Prostate gland (tissue), 2 donors: ENCODE measurements at regions not wholly inside any gene's neighbourhood (a gene's known extent, or its start where the extent isn't known, plus 50 kb on each side); places are given as distances from the start of the nearest gene placed in this dataset.

Experiments
- DNase-seq: peaks from one replicate; pipeline ENCODE4 v3.0.0-alpha.2; 2019; ENCODE audit warnings: low spot score
- H3K27ac ChIP-seq, 2 donors: fragments of 200-600 bp; sonication (generic); 2 replicates each; pipeline ENCODE4 v1.5.1; 2017 to 2019
- H3K27me3 ChIP-seq: fragments of 200-600 bp; sonication (generic); replicated peaks from 2 replicates; pipeline ENCODE4 v1.5.1; 2019; ENCODE audit not compliant: insufficient read depth
- H3K36me3 ChIP-seq, 2 donors: fragments of 200-600 bp; sonication (generic); 1 replicate in 1 of 2; 2 replicates in 1 of 2; pipeline versions ENCODE4 v1.5.1 to v1.8.1; 2017 to 2019
- H3K4me1 ChIP-seq: fragments of 200-600 bp; sonication (generic); replicated peaks from 2 replicates; pipeline ENCODE4 v1.5.1; 2019
- H3K4me3 ChIP-seq, 2 donors: fragments of 200-600 bp; sonication (generic); 2 replicates each; pipeline ENCODE4 v1.5.1; 2017 to 2019
- H3K9me3 ChIP-seq: fragments of 200-600 bp; sonication (generic); 2 replicates; pipeline ENCODE4 v1.5.1; 2017
- POLR2A ChIP-seq: fragments of 450-650 bp; IDR thresholded peaks from one replicate; pipeline ENCODE4 v1.6.1; 2016; ENCODE audit warnings: antibody characterized with exemption, mild to moderate bottlenecking
- POLR2AphosphoS5 ChIP-seq: sonication (generic); formaldehyde crosslinking; IDR thresholded peaks from one replicate; pipeline ENCODE4 v1.6.1; 2017; ENCODE audit warnings: antibody characterized with exemption
- WGBS: methylation state at CpG from one replicate; pipeline ENCODE4 v1.1.5; 2018; 5-methylcytosine and 5-hydroxymethylcytosine counted together
- intact Hi-C: fragments of 100-400 bp; cut with DNase I; formaldehyde crosslinking; loops from one replicate; pipeline ENCODE4 v1.14.2; 2022
- TF ChIP-seq, protein P1 (sequence below), 4 experiments: fragments of 200-600 bp in 2 of 4; fragments of 450-650 bp in 2 of 4; sonication (generic) in 2 of 4; IDR thresholded peaks; 1 replicate in 3 of 4; 2 replicates in 1 of 4; pipeline ENCODE4 v1.5.1; 2016 to 2019; ENCODE audit warnings: antibody characterized with exemption in 4 of 4, mild to moderate bottlenecking in 2 of 4, moderate library complexity in 2 of 4

DNA sequence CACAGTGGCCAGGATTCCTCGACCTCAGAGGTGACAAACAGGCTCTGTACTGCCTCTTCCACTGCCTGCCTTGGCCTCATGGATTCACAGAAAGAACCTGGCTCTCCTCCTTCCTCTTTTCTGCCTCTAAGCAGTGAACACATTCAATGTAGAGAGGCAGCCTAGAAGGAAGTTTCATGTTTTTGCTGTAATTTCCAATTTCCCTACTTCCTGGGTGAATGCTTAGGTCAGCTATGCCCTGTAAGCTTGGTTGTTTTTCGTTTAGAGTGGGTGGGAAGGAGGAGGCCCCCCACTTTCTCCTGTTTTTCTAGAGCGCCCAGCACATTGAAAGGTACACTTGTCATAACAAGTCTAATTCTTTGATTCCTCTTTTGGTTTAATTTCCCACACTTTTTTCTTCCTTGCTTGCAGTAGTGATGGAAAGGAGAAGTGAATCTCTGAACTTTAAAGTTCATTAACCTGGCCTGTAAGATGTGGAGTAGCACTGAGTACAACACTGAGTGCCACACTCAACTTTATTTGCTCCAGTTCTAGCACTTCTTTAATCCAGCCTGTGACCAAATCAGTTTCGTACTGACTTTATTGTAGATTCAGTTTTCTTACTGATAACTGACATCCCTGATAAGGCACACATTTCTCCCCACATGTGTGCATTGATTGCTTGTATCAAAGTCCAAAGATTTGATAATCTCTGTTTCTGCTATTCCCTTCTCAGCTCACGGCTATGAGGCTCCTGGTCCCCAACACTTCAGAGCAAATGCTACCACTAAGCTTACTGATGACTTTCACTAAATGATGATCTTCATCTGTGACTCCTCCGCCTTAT lies 100.0 kb upstream of the MAN1A1 start:
- Histone ChIP-seq H3K27ac (no peak overlapping the region), H3K36me3 (no peaks in the 10 kb centered on the region), H3K27me3 (no peaks in the 10 kb centered on the region), H3K4me3 (no peak overlapping the region), H3K4me1 (no peaks in the 10 kb centered on the region), H3K9me3 (no peaks in the 10 kb centered on the region)
- intact Hi-C loops, result no loop called here
- no peak for DNase-seq
- TF ChIP-seq POLR2AphosphoS5 (no peak), POLR2A (no peak)
- TF ChIP-seq, protein P1, sequence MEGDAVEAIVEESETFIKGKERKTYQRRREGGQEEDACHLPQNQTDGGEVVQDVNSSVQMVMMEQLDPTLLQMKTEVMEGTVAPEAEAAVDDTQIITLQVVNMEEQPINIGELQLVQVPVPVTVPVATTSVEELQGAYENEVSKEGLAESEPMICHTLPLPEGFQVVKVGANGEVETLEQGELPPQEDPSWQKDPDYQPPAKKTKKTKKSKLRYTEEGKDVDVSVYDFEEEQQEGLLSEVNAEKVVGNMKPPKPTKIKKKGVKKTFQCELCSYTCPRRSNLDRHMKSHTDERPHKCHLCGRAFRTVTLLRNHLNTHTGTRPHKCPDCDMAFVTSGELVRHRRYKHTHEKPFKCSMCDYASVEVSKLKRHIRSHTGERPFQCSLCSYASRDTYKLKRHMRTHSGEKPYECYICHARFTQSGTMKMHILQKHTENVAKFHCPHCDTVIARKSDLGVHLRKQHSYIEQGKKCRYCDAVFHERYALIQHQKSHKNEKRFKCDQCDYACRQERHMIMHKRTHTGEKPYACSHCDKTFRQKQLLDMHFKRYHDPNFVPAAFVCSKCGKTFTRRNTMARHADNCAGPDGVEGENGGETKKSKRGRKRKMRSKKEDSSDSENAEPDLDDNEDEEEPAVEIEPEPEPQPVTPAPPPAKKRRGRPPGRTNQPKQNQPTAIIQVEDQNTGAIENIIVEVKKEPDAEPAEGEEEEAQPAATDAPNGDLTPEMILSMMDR (IDR thresholded peaks at IDR 0.05), result no peak
- 77% methylated on average over 6 of the region's 6 CpGs for WGBS

DNA sequence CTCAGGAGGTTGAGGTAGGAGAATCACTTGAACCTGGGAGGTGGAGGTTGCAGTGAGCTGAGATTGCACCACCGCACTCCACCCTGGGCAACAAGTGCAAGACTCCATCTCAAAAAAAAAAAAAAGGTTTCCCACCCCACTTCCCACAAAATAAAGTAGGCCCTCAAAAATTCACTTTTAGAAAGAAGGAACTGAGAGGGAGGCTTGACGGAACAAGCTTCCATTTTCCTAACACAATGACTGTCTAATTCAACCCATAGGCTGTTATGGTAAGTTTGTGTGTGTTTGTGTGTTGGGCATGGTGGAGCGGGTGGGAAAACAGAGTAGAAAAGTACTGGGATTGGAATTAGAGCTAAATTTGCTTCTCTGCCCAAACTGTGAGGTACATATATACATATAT lies 98.4 kb upstream of the MAN1A1 start:
- Histone ChIP-seq H3K9me3 (no peaks in the 10 kb centered on the region), H3K27ac (no peak overlapping the region), H3K36me3 (no peaks in the 10 kb centered on the region), H3K27me3 (no peaks in the 10 kb centered on the region), H3K4me1 (no peaks in the 10 kb centered on the region), H3K4me3 (no peak overlapping the region)
- TF ChIP-seq POLR2A (no peak), POLR2AphosphoS5 (no peak)
- TF ChIP-seq, protein P1 (IDR thresholded peaks at IDR 0.05), result no peak
- 94% methylated on average over 3 of the region's 3 CpGs for WGBS
- DNase-seq, result no peak
- intact Hi-C loops, result no loop called here

DNA sequence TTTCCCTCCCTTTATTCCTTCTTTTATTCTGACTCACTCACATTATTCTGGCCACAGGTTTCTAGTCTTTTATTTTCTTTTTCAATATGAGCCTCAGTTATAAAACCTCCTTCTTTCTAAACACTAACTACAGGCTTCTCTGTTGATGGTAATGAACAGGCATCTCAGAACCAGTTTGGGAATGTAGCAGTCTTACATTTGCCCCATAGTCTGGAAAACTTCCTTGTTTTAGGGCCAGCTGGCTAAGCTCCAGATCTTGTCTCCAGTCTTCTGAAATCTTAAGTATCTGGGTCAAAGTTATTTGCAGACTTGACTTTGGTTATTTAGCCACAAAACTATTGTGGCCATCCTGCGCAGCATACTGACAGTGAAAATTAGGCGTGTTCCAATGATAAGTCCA lies 97.0 kb upstream of the MAN1A1 start:
- TF ChIP-seq POLR2AphosphoS5 (no peak), POLR2A (no peak)
- TF ChIP-seq, protein P1 (IDR thresholded peaks at IDR 0.05), result no peak
- peak; percentile 16 for DNase-seq
- intact Hi-C loops, result no loop called here
- WGBS, result 67% methylated on average over 2 of the region's 2 CpGs
- Histone ChIP-seq H3K27ac (no peak overlapping the region), H3K9me3 (no peaks in the 10 kb centered on the region), H3K4me1 (no peaks in the 10 kb centered on the region), H3K27me3 (no peaks in the 10 kb centered on the region), H3K4me3 (no peak overlapping the region), H3K36me3 (no peaks in the 10 kb centered on the region)

DNA sequence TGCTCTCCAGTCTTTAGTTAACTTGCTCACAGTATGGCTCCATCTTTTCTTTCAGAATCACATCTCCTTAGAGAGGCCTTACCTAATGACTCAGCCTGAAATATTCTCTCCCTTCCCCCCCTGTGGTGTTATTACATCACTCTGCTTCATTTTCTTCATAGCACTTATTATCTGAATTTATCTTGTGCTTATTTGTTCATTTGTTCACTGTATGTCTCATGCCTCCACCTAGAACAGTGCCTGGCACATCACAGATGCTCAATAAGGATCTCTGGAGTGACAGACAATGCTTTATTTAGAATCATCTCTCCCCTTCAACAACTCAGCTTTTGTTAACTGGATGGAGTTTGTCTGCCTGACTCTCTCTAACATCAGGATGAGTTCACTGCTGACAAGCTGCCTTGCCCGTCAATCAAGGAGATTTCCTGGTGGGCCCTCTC lies 96.6 kb upstream of the MAN1A1 start:
- Histone ChIP-seq H3K27ac (no peak overlapping the region), H3K36me3 (no peaks in the 10 kb centered on the region), H3K4me1 (no peaks in the 10 kb centered on the region), H3K9me3 (no peaks in the 10 kb centered on the region), H3K27me3 (no peaks in the 10 kb centered on the region), H3K4me3 (no peak overlapping the region)
- 100% methylated on average over 1 of the region's 1 CpG for WGBS
- no peak for DNase-seq
- intact Hi-C loops, result no loop called here
- TF ChIP-seq, protein P1 (IDR thresholded peaks at IDR 0.05), result no peak
- TF ChIP-seq POLR2A (no peak), POLR2AphosphoS5 (no peak)

DNA sequence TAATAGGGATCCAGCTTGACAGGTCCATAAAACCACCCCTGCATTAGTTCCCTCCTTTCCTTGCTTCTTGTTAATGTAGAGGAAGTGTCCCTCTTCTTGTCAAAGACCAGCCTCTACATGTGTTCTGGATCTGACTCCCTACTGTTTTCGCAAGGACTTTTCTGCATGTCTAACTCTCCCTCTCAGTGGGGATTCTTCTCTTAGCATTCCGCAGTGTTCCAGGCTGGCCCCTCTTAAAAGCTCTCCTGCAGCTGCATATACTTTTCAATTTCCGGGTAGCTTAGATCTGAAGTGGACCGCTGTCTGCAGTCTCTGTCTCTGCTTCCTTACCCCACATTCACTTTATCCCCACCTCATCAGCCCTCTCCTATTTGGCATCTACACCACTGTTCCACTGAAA lies 96.1 kb upstream of the MAN1A1 start:
- no peak overlapping the region for H3K4me3 ChIP-seq
- TF ChIP-seq, protein P1 (IDR thresholded peaks at IDR 0.05), result no peak
- no peak for TF ChIP-seq POLR2A
- no peak for TF ChIP-seq POLR2AphosphoS5
- no peaks in the 10 kb centered on the region for H3K27me3 ChIP-seq
- H3K4me1 ChIP-seq, result no peaks in the 10 kb centered on the region
- H3K36me3 ChIP-seq, result no peaks in the 10 kb centered on the region
- intact Hi-C loops, result no loop called here
- H3K27ac ChIP-seq, result no peak overlapping the region
- whole genome bisulfite sequencing, result 94% methylated on average over 4 of the region's 4 CpGs
- DNase-seq, result no peak
- H3K9me3 ChIP-seq, result no peaks in the 10 kb centered on the region
